ENCODE measurements at regions not wholly inside any gene's neighbourhood (a gene's known extent, or its start where the extent isn't known, plus 50 kb on each side); places are given as distances from the start of the nearest gene placed in this dataset.
"Not testable (repeated sequence)": the region's sequence is repeated elsewhere in the genome, so short reads cannot be mapped to it uniquely, and the experiment has no call there.

- DNase-seq (ENCODE audit: low spot score): no peak
Measured at GRCh38 chr4:66023061-66023460, 352.8 kb upstream of the EPHA5 start.

- no peak for DNase-seq (ENCODE audit: low spot score)
Measured at GRCh38 chr4:66017671-66018070, 347.4 kb upstream of the EPHA5 start.

- no peak for DNase-seq (ENCODE audit: low spot score)
Measured at GRCh38 chr4:66016240-66016639, 346.0 kb upstream of the EPHA5 start.

GRCh38 chr4:66014146-66014765, 344.0 kb upstream of the EPHA5 start:
- no peak for DNase-seq (ENCODE audit: low spot score)

DNA sequence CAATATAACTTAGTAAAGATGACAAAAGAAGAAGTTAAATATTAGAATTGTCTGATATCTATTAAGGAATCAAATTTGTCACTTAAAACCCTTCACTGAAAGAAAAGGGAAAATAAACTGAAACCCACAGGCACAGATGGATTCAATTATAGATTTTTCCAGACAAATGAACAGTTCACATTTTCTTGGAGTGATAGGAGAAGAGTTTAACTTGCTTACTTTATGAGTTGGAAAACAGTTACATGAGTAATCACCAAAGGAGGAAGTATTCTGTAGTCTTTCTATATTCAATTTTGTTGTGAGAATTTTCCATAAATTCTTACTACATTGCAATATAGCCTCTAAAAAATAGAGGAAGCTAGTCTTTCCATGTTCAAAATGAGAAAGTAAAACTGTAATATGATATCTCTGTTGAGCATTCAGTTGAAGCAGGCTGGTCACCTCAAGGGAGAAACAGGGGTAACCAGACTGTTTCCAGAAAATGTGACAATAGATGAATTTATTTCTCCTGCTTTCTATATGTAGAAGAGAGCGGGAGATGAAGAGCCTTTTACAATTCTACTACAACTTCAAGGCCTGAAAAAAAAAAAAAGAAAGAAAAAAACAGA, 330.3 kb upstream of the EPHA5 start:
- DNase-seq (ENCODE audit: low spot score): no peak

- DNase-seq (ENCODE audit: low spot score): no peak
Measured at GRCh38 chr4:65999518-65999871, 329.2 kb upstream of the EPHA5 start.

DNA sequence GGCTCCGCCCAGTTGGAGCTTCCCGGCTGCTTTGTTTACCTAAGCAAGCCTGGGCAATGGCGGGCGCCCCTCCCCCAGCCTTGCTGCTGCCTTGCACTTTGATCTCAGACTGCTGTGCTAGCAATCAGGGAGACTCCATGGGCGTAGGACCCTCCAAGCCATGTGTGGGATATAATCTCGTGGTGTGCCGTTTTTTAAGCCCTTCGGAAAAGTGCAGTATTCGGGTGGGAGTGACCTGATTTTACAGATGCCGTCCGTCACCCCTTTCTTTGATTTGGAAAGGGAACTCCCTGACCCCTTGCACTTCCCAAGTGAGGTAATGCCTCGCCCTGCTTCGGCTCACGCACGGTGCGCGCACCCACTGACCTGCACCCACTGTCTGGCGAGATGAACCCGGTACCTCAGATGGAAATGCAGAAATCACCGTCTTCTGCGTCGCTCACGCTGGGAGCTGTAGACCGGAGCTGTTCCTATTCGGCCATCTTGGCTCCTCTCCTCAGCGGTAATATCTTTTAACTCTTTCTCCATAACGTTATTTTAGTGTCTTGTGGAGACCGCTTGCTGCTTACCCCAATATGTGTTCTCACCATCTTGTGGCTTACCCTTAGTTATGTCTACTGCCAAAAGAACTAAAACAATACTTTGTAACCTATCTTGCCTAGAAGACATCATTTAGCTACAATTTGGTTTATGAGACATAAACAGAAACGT, 328.7 kb upstream of the EPHA5 start:
- DNase-seq (ENCODE audit: low spot score): not testable (repeated sequence)

GRCh38 chr4:65983061-65983460, 312.8 kb upstream of the EPHA5 start:
- DNase-seq (ENCODE audit: low spot score): no peak

GRCh38 chr4:65976287-65976686, 306.0 kb upstream of the EPHA5 start:
- DNase-seq (ENCODE audit: low spot score): no peak

- no peak for DNase-seq (ENCODE audit: low spot score)
Measured at GRCh38 chr4:65973186-65973585, 302.9 kb upstream of the EPHA5 start.

DNA sequence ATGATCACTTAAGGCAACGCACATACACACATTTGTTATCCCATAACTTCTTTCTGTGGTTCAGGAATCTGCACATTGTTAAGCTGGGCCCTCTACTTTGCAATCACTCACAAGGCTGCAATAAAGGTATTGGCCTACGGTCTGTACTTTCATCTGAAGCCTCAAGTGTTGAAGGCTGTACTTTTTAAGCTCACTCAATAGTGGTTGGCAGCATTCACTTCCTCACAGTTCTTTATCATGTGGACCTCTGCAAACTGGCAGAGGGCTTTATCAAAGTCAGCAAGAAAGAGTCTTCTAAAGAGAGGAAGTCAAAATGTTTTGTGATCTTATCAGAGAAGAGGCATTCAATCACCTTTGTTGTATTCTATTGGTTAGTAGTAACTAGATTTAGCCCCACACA, 301.4 kb upstream of the EPHA5 start:
- DNase-seq (ENCODE audit: low spot score): no peak

- DNase-seq (ENCODE audit: low spot score): no peak
Measured at GRCh38 chr4:65968831-65969558, 298.7 kb upstream of the EPHA5 start.

GRCh38 chr4:65960751-65961150, 290.5 kb upstream of the EPHA5 start:
- no peak for DNase-seq (ENCODE audit: low spot score)

GRCh38 chr4:65954416-65954815, 284.1 kb upstream of the EPHA5 start:
- DNase-seq (ENCODE audit: low spot score): no peak

DNA sequence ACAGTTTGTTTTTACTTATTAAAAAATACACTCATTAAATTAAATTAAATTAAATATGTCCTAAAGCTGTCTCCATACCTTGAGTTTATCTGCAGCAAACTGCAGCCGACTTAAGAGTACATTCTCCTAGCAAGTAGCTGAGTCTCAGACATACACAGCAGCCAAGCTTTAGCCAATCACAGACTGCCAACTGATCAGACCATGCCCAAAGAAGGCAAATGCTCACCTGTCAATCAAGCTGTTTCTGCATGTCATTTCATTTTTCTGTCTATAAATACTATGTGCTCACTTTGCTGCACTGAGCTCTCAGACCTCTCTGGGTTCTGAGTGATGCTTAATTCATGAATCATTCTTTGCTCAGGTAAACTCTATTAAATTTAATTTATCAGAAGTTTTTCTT, 280.9 kb upstream of the EPHA5 start:
- no peak for DNase-seq (ENCODE audit: low spot score)

DNA sequence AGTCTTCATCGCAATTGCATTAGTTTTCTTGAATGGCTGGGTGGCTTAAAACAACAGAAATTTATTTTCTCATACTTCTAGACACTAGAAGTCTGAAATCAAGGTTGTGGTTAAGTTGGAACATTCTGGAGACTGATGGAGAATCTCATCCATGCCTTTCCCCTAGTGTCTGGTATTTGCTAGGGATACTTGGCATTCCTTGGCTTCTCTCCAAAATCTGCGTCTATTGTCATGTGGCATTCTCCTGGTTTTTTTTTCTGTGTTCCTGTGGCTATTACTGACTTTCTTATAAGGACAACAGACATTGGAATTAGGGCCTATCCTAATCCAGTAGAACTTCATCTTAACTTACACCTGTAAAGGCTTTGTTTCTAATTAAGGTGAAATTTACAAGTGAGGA, 272.8 kb upstream of the EPHA5 start:
- no peak for DNase-seq (ENCODE audit: low spot score)

DNA sequence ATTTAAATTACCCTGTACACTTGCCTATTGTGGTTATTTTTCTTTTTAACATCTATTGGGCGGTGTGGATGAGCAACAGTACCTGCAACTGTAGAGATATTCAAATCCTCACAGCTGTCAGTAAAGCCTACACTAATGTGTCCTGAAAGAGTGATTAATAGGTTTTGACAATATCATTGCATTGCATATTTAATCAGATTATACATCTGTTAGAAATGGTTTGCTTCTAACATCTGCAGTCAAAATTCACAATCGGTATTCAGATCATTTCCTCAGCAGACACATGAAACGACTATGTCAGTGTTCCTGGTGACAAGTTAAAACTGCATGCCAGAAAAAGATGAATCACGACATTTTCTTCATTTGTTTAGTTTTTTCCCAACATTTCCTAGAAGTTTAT, 254.6 kb upstream of the EPHA5 start:
- DNase-seq (ENCODE audit: low spot score): no peak

GRCh38 chr4:65923616-65924015, 253.3 kb upstream of the EPHA5 start:
- DNase-seq (ENCODE audit: low spot score): no peak

DNA sequence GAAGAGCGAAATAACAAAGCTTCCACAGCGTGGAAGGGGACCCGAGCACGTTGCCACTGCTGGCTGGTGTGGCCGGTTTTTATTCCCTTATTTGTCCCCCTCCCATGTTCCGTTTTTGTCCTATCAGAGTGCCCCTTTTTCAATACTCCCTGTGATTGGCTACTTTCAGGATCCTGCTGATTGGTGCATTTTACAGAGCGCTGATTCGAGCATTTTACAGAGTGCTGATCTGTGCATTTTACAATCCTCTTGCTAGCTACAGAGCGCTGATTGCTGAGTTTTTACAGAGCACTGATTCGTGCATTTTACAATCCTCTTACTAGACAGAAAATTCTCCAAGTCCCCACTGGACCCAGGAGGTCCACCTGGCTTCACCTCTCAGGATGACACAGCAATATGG, 250.9 kb upstream of the EPHA5 start:
- no peak for DNase-seq (ENCODE audit: low spot score)

DNA sequence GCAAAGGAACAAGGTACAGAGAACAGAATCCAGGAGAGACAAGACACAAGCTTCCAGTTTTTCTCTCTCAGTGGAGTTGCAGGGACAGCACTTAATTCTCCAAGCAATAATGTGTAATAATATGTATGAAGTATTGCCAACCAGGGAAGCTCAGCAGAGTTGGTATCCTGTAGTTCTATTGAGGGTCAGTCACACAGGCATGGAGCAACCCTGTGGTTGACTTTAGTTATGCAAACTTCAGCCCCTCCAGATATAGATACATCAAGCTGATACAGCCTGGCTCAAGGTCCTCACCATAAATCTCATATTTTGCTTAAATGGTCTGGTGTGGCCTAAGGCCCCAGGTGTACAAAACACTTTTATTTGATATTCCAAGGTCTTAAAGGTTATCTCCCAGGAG, 248.6 kb upstream of the EPHA5 start:
- no peak for DNase-seq (ENCODE audit: low spot score)

GRCh38 chr4:65918212-65918611, 247.9 kb upstream of the EPHA5 start:
- no peak for DNase-seq (ENCODE audit: low spot score)

DNA sequence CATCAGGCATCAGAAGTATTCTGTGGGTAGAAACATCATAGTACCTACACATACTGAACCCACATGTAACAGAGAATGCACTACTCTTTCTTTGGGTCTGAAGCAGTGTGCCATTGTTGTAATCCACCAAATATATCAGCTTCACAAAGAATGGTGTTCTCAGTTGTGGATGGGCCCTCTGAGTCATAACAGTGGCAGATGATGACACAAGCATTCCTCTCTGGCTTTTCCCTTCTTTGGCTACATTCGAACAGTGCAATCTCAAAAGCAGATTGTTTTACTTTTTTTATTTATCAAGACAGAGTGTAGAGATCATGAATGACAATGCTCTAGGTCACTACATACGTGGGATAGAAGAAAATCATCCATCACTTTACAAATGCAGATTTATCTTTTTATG, 247.2 kb upstream of the EPHA5 start:
- no peak for DNase-seq (ENCODE audit: low spot score)

GRCh38 chr4:65911720-65912119, 241.4 kb upstream of the EPHA5 start:
- DNase-seq (ENCODE audit: low spot score): no peak

Measured in germinal center (tissue), 1 donor.